GM12878 (cell line): ENCODE measurements at regions not wholly inside any gene's neighbourhood (a gene's known extent, or its start where the extent isn't known, plus 50 kb on each side); places are given as distances from the start of the nearest gene placed in this dataset.

Source experiments
- ATAC-seq: fragments of 200-7000 bp; cut with Tn5 transposase; 3 replicates; pipeline ENCODE4 v1.9.1; 2020; ENCODE audit warnings: mild to moderate bottlenecking, moderate library complexity
- BruUV-seq: library from RNA; stranded (reverse); fragments of 400-500 nt; replicated peaks from 2 replicates; lab custom pipeline; 2021; lab: Mats Ljungman, UMichigan
- CTCF ChIA-PET: fragments of 300-600 bp; sonication (Branson Sonifier 250); formaldehyde crosslinking; extraction: SDS; loops from one replicate; lab custom pipeline; 2021; ENCODE audit warnings: inconsistent platforms; lab: Yijun Ruan, JAX
- POLR2A ChIA-PET: fragments of 350-600 bp; formaldehyde crosslinking; extraction: SDS; loops from one replicate; lab custom pipeline; 2021; ENCODE audit warnings: inconsistent platforms; lab: Charles Lee
- RAD21 ChIA-PET: fragments of 300-600 bp; sonication (Branson Sonifier 250); formaldehyde crosslinking; loops from one replicate; lab custom pipeline; 2023; ENCODE audit warnings: antibody characterized with exemption; ENCODE audit not compliant: unreplicated experiment; lab: Charles Lee
- SMC1A ChIA-PET: fragments of 300-600 bp; sonication (Branson Sonifier 250); formaldehyde crosslinking; loops from one replicate; lab custom pipeline; 2023; ENCODE audit not compliant: unreplicated experiment, uncharacterized antibody; lab: Charles Lee
- DNase-seq: peaks from one replicate; pipeline ENCODE4 v3.0.0-alpha.2; 2011; ENCODE audit warnings: low read depth, low spot score
- FAIRE-seq: peaks from 3 replicates; lab custom pipeline; 2011; peaks lifted over from hg19 to GRCh38; lab: Jason Lieb, UNC
- H2AFZ ChIP-seq: 2 replicates; pipeline ENCODE4 v1.6.0; 2011; ENCODE audit warnings: low read depth, low read length, control low read depth; ENCODE audit not compliant: control insufficient read depth
- H3K27ac ChIP-seq: 2 replicates; pipeline ENCODE4 v1.5.1; 2011; ENCODE audit warnings: control low read depth; ENCODE audit not compliant: control insufficient read depth, insufficient read depth
- H3K27me3 ChIP-seq, 2 experiments: replicated peaks in 1 of 2; 2 replicates each; pipeline versions ENCODE4 v1.6.0 to v1.6.1; 2011; ENCODE audit warnings: low read length in 1 of 2; ENCODE audit not compliant: control insufficient read depth in 2 of 2, insufficient read depth in 2 of 2
- H3K36me3 ChIP-seq, 2 experiments: 2 replicates each; pipeline ENCODE4 v1.5.1; 2011; ENCODE audit warnings: low read length in 1 of 2; ENCODE audit not compliant: control insufficient read depth in 2 of 2, insufficient read depth in 2 of 2
- H3K4me1 ChIP-seq: 2 replicates; pipeline ENCODE4 v1.6.1; 2011; ENCODE audit warnings: mild to moderate bottlenecking, low read length, moderate library complexity, mixed read lengths; ENCODE audit not compliant: control insufficient read depth, insufficient read depth
- H3K4me2 ChIP-seq: 2 replicates; pipeline ENCODE4 v1.6.0; 2011; ENCODE audit warnings: control low read depth; ENCODE audit not compliant: control insufficient read depth, insufficient read depth
- H3K4me3 ChIP-seq: fragments of 200-600 bp; sonication (generic); 2 replicates; pipeline ENCODE4 v1.5.1; 2016
- H3K79me2 ChIP-seq: 2 replicates; pipeline ENCODE4 v1.6.0; 2011; ENCODE audit warnings: low read length; ENCODE audit not compliant: control insufficient read depth, insufficient read depth
- H3K9ac ChIP-seq: 2 replicates; pipeline ENCODE4 v1.8.0; 2011; ENCODE audit warnings: low read length, control low read depth, mixed read lengths; ENCODE audit not compliant: control insufficient read depth, insufficient read depth
- H3K9me3 ChIP-seq: replicated peaks from 3 replicates; pipeline ENCODE4 v1.5.1; 2011; ENCODE audit warnings: mild to moderate bottlenecking, low read length; ENCODE audit not compliant: control insufficient read depth, insufficient read depth
- H4K20me1 ChIP-seq: 2 replicates; pipeline ENCODE4 v1.6.0; 2011; ENCODE audit not compliant: control insufficient read depth, insufficient read depth
- BHLHE40 ChIP-seq, 2 experiments: fragments of 450-650 bp in 1 of 2; IDR thresholded peaks; 2 replicates each; pipeline ENCODE4 v1.6.1; 2011 to 2017; ENCODE audit warnings: low read depth in 2 of 2, borderline replicate concordance in 1 of 2, improper control_type of control experiment in 1 of 2, low read length in 1 of 2, mild to moderate bottlenecking in 1 of 2
- CHD4 ChIP-seq: fragments of 200-600 bp; sonication (generic); IDR thresholded peaks from 2 replicates; pipeline ENCODE4 v1.6.1; 2016; ENCODE audit warnings: mild to moderate bottlenecking
- HDGF ChIP-seq: fragments of 450-650 bp; IDR thresholded peaks from 2 replicates; pipeline ENCODE4 v1.6.1; 2016; ENCODE audit warnings: antibody characterized with exemption
- JUNB ChIP-seq: IDR thresholded peaks from 2 replicates; pipeline ENCODE4 v1.6.1; 2016; ENCODE audit warnings: antibody characterized with exemption, mild to moderate bottlenecking
- KLF5 ChIP-seq: fragments of 450-650 bp; IDR thresholded peaks from 2 replicates; pipeline ENCODE4 v1.6.1; 2014; ENCODE audit warnings: mild to moderate bottlenecking; ENCODE audit not compliant: partially characterized antibody
- MEF2A ChIP-seq: IDR thresholded peaks from 2 replicates; pipeline ENCODE4 v1.6.1; 2011; ENCODE audit warnings: low read depth, mild to moderate bottlenecking, low read length, moderate library complexity; ENCODE audit not compliant: insufficient read depth
- MXI1 ChIP-seq: fragments of 150-350 bp; IDR thresholded peaks from 2 replicates; pipeline ENCODE4 v1.6.1; 2011; ENCODE audit warnings: low read depth, mild to moderate bottlenecking, inconsistent platforms, low read length, improper control_type of control experiment
- PBX3 ChIP-seq: IDR thresholded peaks from 2 replicates; pipeline ENCODE4 v1.6.1; 2011; ENCODE audit warnings: mild to moderate bottlenecking, low read depth, low read length, moderate library complexity; ENCODE audit not compliant: insufficient replicate concordance
- SIN3A ChIP-seq: IDR thresholded peaks from 2 replicates; pipeline ENCODE4 v1.6.1; 2012; ENCODE audit warnings: low read depth, low read length, improper control_type of control experiment
- SREBF1 ChIP-seq: IDR thresholded peaks from 2 replicates; pipeline ENCODE4 v1.6.1; 2012; ENCODE audit warnings: mild to moderate bottlenecking, low read length
- TBL1XR1 ChIP-seq: IDR thresholded peaks from 2 replicates; pipeline ENCODE4 v1.6.1; 2012; ENCODE audit warnings: low read depth, low read length, improper control_type of control experiment
- WGBS: methylation state at CpG from one replicate; pipeline ENCODE4 v1.1.6; 2016; ENCODE audit warnings: low lambda C conversion rate; ENCODE audit not compliant: insufficient replicate concordance, insufficient coverage; ENCODE audit errors: missing lambda C conversion rate; 5-methylcytosine and 5-hydroxymethylcytosine counted together
- in situ Hi-C: fragments of 300-500 bp; cut with MboI; formaldehyde crosslinking; loops from 9 replicates; pipeline ENCODE4 v1.14.3; 2018; ENCODE audit warnings: mixed read lengths
- intact Hi-C: fragments of 100-400 bp; cut with micrococcal nuclease; formaldehyde crosslinking; loops from one replicate; pipeline ENCODE4 v1.14.2; 2022; ENCODE audit not compliant: unreplicated experiment

GRCh38 chr3:154482507-154482906 lies 52.5 kb upstream of the GPR149 start:
- RAD21 ChIA-PET, result no interaction called here
- 28% methylated on average over 3 of the region's 3 CpGs for WGBS
- BruUV-seq, result no TSS peak
- DNase-seq (no peak), FAIRE-seq (no peak), ATAC-seq (no peak)
- intact Hi-C loops, result no loop called here
- H2AFZ ChIP-seq, result no peak overlapping the region
- H3K9me3 ChIP-seq, result no peaks in the 10 kb centered on the region
- POLR2A ChIA-PET, result no interaction called here
- H3K27me3 ChIP-seq, result no peaks in the 10 kb centered on the region
- no peak overlapping the region for H3K9ac ChIP-seq
- no peak overlapping the region for H3K4me3 ChIP-seq
- no peaks in the 10 kb centered on the region for H3K79me2 ChIP-seq
- CTCF ChIA-PET, result no interaction called here
- no peaks in the 10 kb centered on the region for H3K4me1 ChIP-seq
- H4K20me1 ChIP-seq, result no peaks in the 10 kb centered on the region
- TF ChIP-seq TBL1XR1 (no peak), BHLHE40 (IDR thresholded peaks at IDR 0.05; ENCODE audit: borderline replicate concordance in 1 of 2, low read depth in 2 of 2, low read length in 1 of 2) (no peak), SIN3A (no peak), JUNB (no peak), KLF5 (no peak), PBX3 (no peak), HDGF (no peak), MXI1 (no peak), MEF2A (no peak), CHD4 (no peak), SREBF1 (no peak)
- in situ Hi-C loops, result no loop called here
- H3K36me3 ChIP-seq, result no peaks in the 10 kb centered on the region
- SMC1A ChIA-PET, result no interaction called here
- H3K27ac ChIP-seq, result no peak overlapping the region
- H3K4me2 ChIP-seq, result no peak overlapping the region
